ENCODE measurements at regions not wholly inside any gene's neighbourhood (a gene's known extent, or its start where the extent isn't known, plus 50 kb on each side); places are given as distances from the start of the nearest gene placed in this dataset.

- Histone ChIP-seq H2BK120ac (replicated peaks; ENCODE audit: low read depth, low read length) (no peak overlapping the region), H4K5ac (ENCODE audit: insufficient read length, low read depth, low read length) (no peak overlapping the region), H3K36me3 (ENCODE audit: control insufficient read depth in 2 of 4, insufficient read depth in 4 of 4, low read length in 3 of 4) (no peaks in the 10 kb centered on the region), H3K4me1 (replicated peaks in 1 of 4; ENCODE audit: control insufficient read depth in 3 of 4, insufficient read depth in 4 of 4, low read length in 3 of 4) (no peaks in the 10 kb centered on the region), H2BK5ac (ENCODE audit: low read depth, low read length) (no peak overlapping the region), H4K91ac (replicated peaks; ENCODE audit: insufficient read length, low read length) (no peak overlapping the region), H3K79me1 (ENCODE audit: low read depth, low read length) (no peaks in the 10 kb centered on the region), H4K8ac (ENCODE audit: extremely low read depth, insufficient read depth, low read length) (no peak overlapping the region), H2BK12ac (ENCODE audit: low read depth, low read length) (no peak overlapping the region), H3K4me3 (ENCODE audit: extremely low read depth in 1 of 4, insufficient read depth in 2 of 4, low read depth in 3 of 4, low read length in 4 of 4) (no peak overlapping the region), H2AFZ (ENCODE audit: low read length) (no peak overlapping the region), H3K4me2 (ENCODE audit: insufficient read depth in 1 of 2, low read depth in 2 of 2, low read length in 2 of 2) (no peak overlapping the region), H3K23ac (ENCODE audit: insufficient read length) (no peak overlapping the region), H2BK15ac (ENCODE audit: low read length) (no peak overlapping the region), H3K4ac (replicated peaks; ENCODE audit: insufficient read length, low read depth, low read length) (no peak overlapping the region), H3K27me3 (replicated peaks in 1 of 4; ENCODE audit: control insufficient read depth in 3 of 4, extremely low read depth in 1 of 4, insufficient read depth in 3 of 4, low read length in 3 of 4) (no peaks in the 10 kb centered on the region), H3K23me2 (ENCODE audit: low read depth, low read length) (no peaks in the 10 kb centered on the region), H3K9ac (replicated peaks in 1 of 4; ENCODE audit: extremely low read depth in 1 of 4, low read depth in 3 of 4, low read length in 3 of 4) (no peak overlapping the region), H3K9me3 (ENCODE audit: insufficient read depth in 2 of 2, low read depth in 1 of 2, low read length in 1 of 2) (no peaks in the 10 kb centered on the region; a peak in 1 of 4 replicates), H2AK5ac (ENCODE audit: low read depth, low read length) (no peak overlapping the region), H3K56ac (replicated peaks; ENCODE audit: insufficient read length, low read depth, low read length) (no peak overlapping the region), H3K79me2 (ENCODE audit: control insufficient read depth in 1 of 2, insufficient read depth in 2 of 2, low read length in 2 of 2) (no peaks in the 10 kb centered on the region), H2BK20ac (ENCODE audit: low read length) (no peak overlapping the region), H3K27ac (ENCODE audit: low read depth, low read length) (no peak overlapping the region), H4K20me1 (replicated peaks in 1 of 2; ENCODE audit: control insufficient read depth in 1 of 2, insufficient read depth in 2 of 2, low read length in 2 of 2) (no peaks in the 10 kb centered on the region), H3K14ac (ENCODE audit: insufficient read length) (no peak overlapping the region), H3K18ac (ENCODE audit: extremely low read depth, low read length) (no peak overlapping the region)
- no peak for FAIRE-seq
- 81% methylated on average over 1 of the region's 1 CpG; no CpG with 5 or more reads in 1 of the 2 experiments for WGBS, 2 experiments (ENCODE audit: extremely low coverage in 1 of 2, insufficient coverage in 1 of 2, insufficient read length in 1 of 2, insufficient replicate concordance in 2 of 2, low coverage in 1 of 2, low lambda C conversion rate in 2 of 2, missing lambda C conversion rate in 1 of 2)
- ChIA-PET POLR2A (ENCODE audit: partially characterized antibody) (no interaction called here), CTCF (ENCODE audit: partially characterized antibody) (no interaction called here)
- DNase-seq (ENCODE audit: low read depth in 1 of 2, low spot score in 2 of 2), result no peak
- TF ChIP-seq SP4 (IDR thresholded peaks at IDR 0.05; ENCODE audit: low read length), result no peak
- TF ChIP-seq GTF2F1 (IDR thresholded peaks at IDR 0.05; ENCODE audit: borderline replicate concordance, low read depth, low read length), result no peak
- no peak for TF ChIP-seq RFX5 (IDR thresholded peaks at IDR 0.05; ENCODE audit: borderline replicate concordance, low read depth, low read length)
- no peak for TF ChIP-seq SP1 (IDR thresholded peaks at IDR 0.05; ENCODE audit: low read depth, low read length)
- TF ChIP-seq CHD1 (IDR thresholded peaks at IDR 0.05; ENCODE audit: low read depth, low read length), result no peak
- TF ChIP-seq SIX5 (IDR thresholded peaks at IDR 0.05; ENCODE audit: low read depth, low read length), result no peak
- TF ChIP-seq RBBP5 (IDR thresholded peaks at IDR 0.05; ENCODE audit: borderline replicate concordance, low read depth, low read length), result no peak
- TF ChIP-seq CBX5 (IDR thresholded peaks at IDR 0.05; ENCODE audit: low read depth, low read length), result no peak
- TF ChIP-seq NRF1 (IDR thresholded peaks at IDR 0.05; ENCODE audit: low read depth, low read length), result no peak
- no peak for TF ChIP-seq SUZ12 (IDR thresholded peaks at IDR 0.05; ENCODE audit: low read length)
- no peak for TF ChIP-seq BACH1 (IDR thresholded peaks at IDR 0.05; ENCODE audit: low read length)
- TF ChIP-seq E2F6 (IDR thresholded peaks at IDR 0.05), result no peak
- TF ChIP-seq SIN3A (conservative IDR thresholded peaks at IDR 0.05 in 1 of 2, IDR thresholded peaks at IDR 0.05 in 1 of 2; ENCODE audit: low read depth in 1 of 2, low read length in 2 of 2), result no peak
- TF ChIP-seq RXRA (IDR thresholded peaks at IDR 0.05; ENCODE audit: insufficient read depth, low read depth, low read length), result no peak
- no peak for TF ChIP-seq GABPA (IDR thresholded peaks at IDR 0.05; ENCODE audit: borderline replicate concordance, insufficient read depth, low read length)
- no peak for TF ChIP-seq TEAD4 (IDR thresholded peaks at IDR 0.05; ENCODE audit: low read depth, low read length)
Measured at GRCh38 chr18:29823671-29824070, 1218.9 kb downstream of the DSC3 start.
